ENCODE measurements at regions not wholly inside any gene's neighbourhood (a gene's known extent, or its start where the extent isn't known, plus 50 kb on each side); places are given as distances from the start of the nearest gene placed in this dataset.
"Not testable (repeated sequence)": the region's sequence is repeated elsewhere in the genome, so short reads cannot be mapped to it uniquely, and the experiment has no call there.

DNA sequence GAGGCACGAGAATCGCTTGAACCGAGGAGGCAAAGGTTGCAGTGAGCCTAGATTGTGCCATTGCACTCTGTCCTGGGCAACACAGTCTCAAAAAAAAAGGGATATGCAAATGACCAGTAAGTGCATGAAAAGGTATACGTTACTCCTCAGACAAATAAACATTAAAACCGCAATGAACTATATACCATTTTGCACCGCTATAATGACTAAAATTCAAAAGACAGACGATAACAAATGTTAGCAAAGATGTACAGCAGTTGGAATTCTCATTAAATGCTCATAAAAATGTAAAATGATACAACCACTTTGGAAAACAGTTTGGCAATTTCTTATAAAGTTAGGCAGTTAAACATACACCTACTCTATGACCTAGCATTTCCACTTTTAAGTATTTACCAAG lies 67.4 kb upstream of the MSH6 start:
- Histone ChIP-seq H3K36me3 (no peaks in the 10 kb centered on the region), H3K27me3 (no peaks in the 10 kb centered on the region), H3K4me1 (no peaks in the 10 kb centered on the region), H3K9me3 (no peaks in the 10 kb centered on the region), H3K27ac (no peak overlapping the region), H3K4me3 (no peak overlapping the region)
- intact Hi-C loops (cut with DNase I; ENCODE audit: low total_unique reads): no loop called here
- in situ Hi-C loops (cut with MboI; ENCODE audit: low pct_ligation_motif_present in 1 of 4, low pct_unique_long_range_greater_than_20kb in 1 of 4, low sequenced_read_pairs in 3 of 4): no loop called here
- DNase-seq: no peak
- WGBS, 2 donors (ENCODE audit: low coverage in 1 of 2): 85% methylated on average over 4 to 7 of the region's 7 CpGs
- TF ChIP-seq, protein P1, sequence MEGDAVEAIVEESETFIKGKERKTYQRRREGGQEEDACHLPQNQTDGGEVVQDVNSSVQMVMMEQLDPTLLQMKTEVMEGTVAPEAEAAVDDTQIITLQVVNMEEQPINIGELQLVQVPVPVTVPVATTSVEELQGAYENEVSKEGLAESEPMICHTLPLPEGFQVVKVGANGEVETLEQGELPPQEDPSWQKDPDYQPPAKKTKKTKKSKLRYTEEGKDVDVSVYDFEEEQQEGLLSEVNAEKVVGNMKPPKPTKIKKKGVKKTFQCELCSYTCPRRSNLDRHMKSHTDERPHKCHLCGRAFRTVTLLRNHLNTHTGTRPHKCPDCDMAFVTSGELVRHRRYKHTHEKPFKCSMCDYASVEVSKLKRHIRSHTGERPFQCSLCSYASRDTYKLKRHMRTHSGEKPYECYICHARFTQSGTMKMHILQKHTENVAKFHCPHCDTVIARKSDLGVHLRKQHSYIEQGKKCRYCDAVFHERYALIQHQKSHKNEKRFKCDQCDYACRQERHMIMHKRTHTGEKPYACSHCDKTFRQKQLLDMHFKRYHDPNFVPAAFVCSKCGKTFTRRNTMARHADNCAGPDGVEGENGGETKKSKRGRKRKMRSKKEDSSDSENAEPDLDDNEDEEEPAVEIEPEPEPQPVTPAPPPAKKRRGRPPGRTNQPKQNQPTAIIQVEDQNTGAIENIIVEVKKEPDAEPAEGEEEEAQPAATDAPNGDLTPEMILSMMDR (IDR thresholded peaks at IDR 0.05): no peak
- no peak for TF ChIP-seq POLR2AphosphoS5 (IDR thresholded peaks at IDR 0.05)
- TF ChIP-seq POLR2A (IDR thresholded peaks at IDR 0.05): no peak
- no peak for TF ChIP-seq EP300 (IDR thresholded peaks at IDR 0.05; ENCODE audit: low read depth)

DNA sequence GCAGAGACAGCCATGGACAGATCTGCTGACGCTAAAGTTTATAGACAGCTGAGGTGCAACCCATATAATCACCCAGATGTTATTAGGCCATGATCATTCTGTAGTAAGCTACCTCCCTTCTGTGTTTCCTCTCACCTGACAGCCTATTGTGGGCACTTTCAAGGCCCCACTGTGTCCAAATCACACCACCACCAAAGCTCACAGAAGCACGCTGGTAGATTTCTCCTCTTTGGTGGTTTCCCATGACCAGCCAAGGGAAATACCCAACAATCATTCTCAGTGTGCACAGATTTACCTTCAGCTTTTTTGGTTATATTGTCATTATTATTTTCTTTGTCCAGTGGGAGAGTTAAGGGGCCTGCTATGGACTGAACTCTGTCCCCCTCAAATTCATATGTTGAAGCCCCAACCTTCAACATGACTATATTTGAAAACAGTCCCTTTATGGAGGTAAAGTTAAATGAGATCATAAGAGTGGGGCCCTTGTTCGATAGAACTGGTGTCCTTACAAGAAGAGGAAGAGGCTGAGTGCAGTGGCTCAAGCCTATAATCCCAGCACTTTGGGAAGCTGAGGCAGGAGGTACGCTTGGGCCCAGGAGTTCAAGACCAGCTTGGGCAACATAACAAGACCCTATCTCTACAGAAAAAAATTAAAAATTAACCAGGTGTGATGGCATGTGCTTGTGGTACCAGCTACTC lies 74.0 kb upstream of the MSH6 start:
- intact Hi-C loops (cut with DNase I; ENCODE audit: low total_unique reads): no loop called here
- WGBS, 2 donors (ENCODE audit: low coverage in 1 of 2): 74 to 89% methylated on average over 2 to 4 of the region's 4 CpGs

DNA sequence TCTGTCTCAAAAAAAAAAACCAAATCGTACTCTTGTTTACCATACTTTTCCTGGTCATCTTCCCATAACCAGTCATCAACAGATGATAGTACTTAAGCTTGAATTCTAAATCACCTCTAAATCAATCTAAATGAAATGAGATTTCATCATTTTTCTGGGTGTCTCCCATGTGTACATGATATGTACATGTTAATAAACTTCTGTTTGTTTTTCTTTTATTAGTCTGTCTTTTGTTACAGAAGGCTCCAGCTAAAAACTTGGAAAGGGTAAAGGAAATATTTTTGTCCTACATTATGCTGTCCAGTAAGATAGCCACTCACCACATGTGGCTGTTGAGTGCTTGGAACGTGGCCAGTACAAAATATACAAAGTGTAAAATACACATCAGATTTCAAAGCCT lies 78.7 kb upstream of the MSH6 start:
- WGBS, 2 donors (ENCODE audit: low coverage in 1 of 2): 35 to 75% methylated on average over 1 to 2 of the region's 2 CpGs
- no peaks in the 10 kb centered on the region for H3K4me1 ChIP-seq
- H3K27me3 ChIP-seq: no peaks in the 10 kb centered on the region
- in situ Hi-C loops (cut with MboI; ENCODE audit: low pct_ligation_motif_present in 1 of 4, low pct_unique_long_range_greater_than_20kb in 1 of 4, low sequenced_read_pairs in 3 of 4): no loop called here
- intact Hi-C loops (cut with DNase I; ENCODE audit: low total_unique reads): no loop called here
- TF ChIP-seq, protein P1 (IDR thresholded peaks at IDR 0.05): no peak
- TF ChIP-seq EP300 (IDR thresholded peaks at IDR 0.05; ENCODE audit: low read depth): no peak
- TF ChIP-seq POLR2AphosphoS5 (IDR thresholded peaks at IDR 0.05): no peak
- no peak for TF ChIP-seq POLR2A (IDR thresholded peaks at IDR 0.05)
- H3K36me3 ChIP-seq: no peaks in the 10 kb centered on the region
- H3K27ac ChIP-seq: no peak overlapping the region
- no peaks in the 10 kb centered on the region for H3K9me3 ChIP-seq
- no peak overlapping the region for H3K4me3 ChIP-seq
- DNase-seq: no peak

More for the DNA sequence above, 74.0 kb upstream of the MSH6 start:
- no peaks in the 10 kb centered on the region for H3K27me3 ChIP-seq
- TF ChIP-seq EP300 (IDR thresholded peaks at IDR 0.05; ENCODE audit: low read depth) (no peak), POLR2A (IDR thresholded peaks at IDR 0.05) (no peak), POLR2AphosphoS5 (IDR thresholded peaks at IDR 0.05) (no peak)
- TF ChIP-seq, protein P1 (IDR thresholded peaks at IDR 0.05): no peak
- no peaks in the 10 kb centered on the region for H3K36me3 ChIP-seq
- in situ Hi-C loops (cut with MboI; ENCODE audit: low pct_ligation_motif_present in 1 of 4, low pct_unique_long_range_greater_than_20kb in 1 of 4, low sequenced_read_pairs in 3 of 4): no loop called here
- no peak for DNase-seq
- H3K4me1 ChIP-seq: no peaks in the 10 kb centered on the region
- no peak overlapping the region for H3K27ac ChIP-seq
- H3K9me3 ChIP-seq: no peaks in the 10 kb centered on the region
- no peak overlapping the region for H3K4me3 ChIP-seq

DNA sequence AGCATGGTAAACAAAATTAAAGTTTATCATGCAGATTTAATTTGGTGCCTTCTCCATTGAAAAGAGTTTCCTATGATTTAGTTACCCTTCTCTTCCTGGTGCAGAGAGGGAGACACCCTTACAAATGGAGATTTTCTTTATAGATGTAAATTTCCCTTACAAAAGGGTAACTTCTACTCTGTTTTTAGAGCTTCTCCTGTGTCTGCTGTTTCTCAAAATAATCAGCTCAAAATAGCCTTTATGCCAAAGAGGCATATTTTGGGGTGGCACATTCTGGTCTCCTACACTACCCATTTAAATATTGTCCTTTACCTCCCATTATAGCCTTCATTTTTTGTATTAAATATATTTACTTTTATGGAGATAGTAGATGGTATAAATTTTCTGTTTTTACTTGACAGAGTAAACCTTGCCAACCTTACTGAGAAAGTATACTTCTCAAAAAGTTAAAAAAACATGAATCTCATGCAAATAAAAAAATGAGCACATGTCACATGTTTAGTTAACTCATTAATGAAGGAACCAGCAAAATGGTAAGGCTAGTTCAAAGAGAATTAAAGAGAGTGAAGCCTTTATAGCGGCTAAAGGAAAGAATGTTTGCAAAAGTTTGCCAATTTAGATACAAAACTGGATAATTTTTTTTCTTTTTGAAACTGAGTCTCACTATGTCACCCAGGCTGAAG lies 83.3 kb upstream of the MSH6 start:
- Histone ChIP-seq H3K4me3 (no peak overlapping the region), H3K27ac (no peak overlapping the region), H3K27me3 (no peaks in the 10 kb centered on the region), H3K36me3 (no peaks in the 10 kb centered on the region), H3K9me3 (no peaks in the 10 kb centered on the region), H3K4me1 (no peaks in the 10 kb centered on the region)
- TF ChIP-seq POLR2A (IDR thresholded peaks at IDR 0.05): no peak
- TF ChIP-seq POLR2AphosphoS5 (IDR thresholded peaks at IDR 0.05): no peak
- no peak for TF ChIP-seq EP300 (IDR thresholded peaks at IDR 0.05; ENCODE audit: low read depth)
- TF ChIP-seq, protein P1 (IDR thresholded peaks at IDR 0.05): no peak
- intact Hi-C loops (cut with DNase I; ENCODE audit: low total_unique reads) (no loop called here), in situ Hi-C loops (cut with MboI; ENCODE audit: low pct_ligation_motif_present in 1 of 4, low pct_unique_long_range_greater_than_20kb in 1 of 4, low sequenced_read_pairs in 3 of 4) (no loop called here)
- DNase-seq: no peak
- WGBS, 2 donors (ENCODE audit: low coverage in 1 of 2): 93 to 100% methylated on average over 1 of the region's 1 CpG

DNA sequence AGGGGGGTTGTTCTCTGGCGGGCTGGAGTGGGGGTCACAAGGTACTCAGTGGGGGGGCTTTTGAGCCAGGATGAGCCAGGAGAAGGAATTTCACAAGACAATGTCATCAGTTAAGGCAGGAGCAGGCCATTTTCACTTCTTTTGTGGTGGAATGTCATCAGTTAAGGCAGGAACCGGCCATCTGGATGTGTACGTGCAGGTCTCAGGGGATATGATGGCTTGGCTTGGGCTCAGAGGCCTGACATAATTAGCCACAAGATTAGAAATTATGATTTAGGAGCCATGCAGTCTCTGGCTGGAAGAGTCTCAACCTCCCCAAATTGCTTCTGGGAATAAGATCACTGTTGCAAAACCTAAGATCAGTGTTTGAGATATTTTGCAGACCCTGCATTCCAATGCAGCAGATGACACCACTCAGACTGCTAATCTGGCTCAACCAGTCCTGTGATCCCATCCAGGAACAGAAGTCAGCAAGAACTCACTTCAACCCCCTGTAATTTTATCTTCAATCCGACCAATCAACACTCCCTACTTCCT lies 84.4 kb upstream of the MSH6 start:
- H3K27ac ChIP-seq; in situ Hi-C loops (cut with MboI; ENCODE audit: low pct_ligation_motif_present in 1 of 4, low pct_unique_long_range_greater_than_20kb in 1 of 4, low sequenced_read_pairs in 3 of 4); DNase-seq: not testable (repeated sequence)

DNA sequence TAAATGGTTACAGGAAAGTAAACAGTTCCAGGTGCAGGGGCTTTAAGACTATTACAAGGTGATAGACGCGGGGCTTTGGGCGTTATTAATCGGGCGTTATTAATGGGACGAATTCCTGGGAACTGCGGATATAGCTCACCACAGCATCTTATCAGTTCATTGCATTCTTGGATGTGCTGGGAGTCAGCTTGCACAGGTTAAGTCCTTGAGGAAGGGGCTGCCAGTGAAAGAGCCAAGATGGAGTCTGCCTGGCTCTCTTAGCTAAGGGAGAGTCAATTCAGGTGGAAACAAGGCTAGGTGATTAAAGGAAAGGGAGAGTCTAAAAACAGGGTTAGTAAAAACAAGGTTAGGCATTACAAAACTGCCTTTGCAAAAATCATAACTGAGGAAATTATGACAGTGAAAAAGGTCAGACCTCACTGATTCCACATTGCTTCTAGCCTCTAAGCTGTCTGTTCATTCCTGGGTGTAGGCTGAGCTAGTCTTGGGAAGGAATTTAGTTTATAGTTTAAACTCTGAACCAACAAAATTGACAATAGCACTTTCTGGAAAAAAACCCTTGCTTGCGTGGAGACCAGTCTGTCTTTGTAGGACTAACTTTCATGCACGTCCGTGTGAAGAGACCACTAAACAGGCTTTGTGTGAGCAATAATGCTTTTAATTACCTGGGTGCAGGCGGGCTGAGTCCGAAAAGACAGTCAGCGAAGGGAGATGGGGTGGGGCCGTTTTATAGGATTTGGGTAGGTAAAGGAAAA lies 85.1 kb upstream of the MSH6 start:
- intact Hi-C loops (cut with DNase I; ENCODE audit: low total_unique reads); H3K4me3 ChIP-seq; in situ Hi-C loops (cut with MboI; ENCODE audit: low pct_ligation_motif_present in 1 of 4, low pct_unique_long_range_greater_than_20kb in 1 of 4, low sequenced_read_pairs in 3 of 4): not testable (repeated sequence)

More for the DNA sequence above, 84.4 kb upstream of the MSH6 start:
- WGBS, 2 donors (ENCODE audit: low coverage in 1 of 2): 69 to 71% methylated on average over 1 to 3 of the region's 4 CpGs
- intact Hi-C loops (cut with DNase I; ENCODE audit: low total_unique reads); H3K9me3 ChIP-seq; H3K4me3 ChIP-seq; H3K36me3 ChIP-seq; H3K27me3 ChIP-seq; H3K4me1 ChIP-seq: not testable (repeated sequence)

More for the DNA sequence above, 85.1 kb upstream of the MSH6 start:
- DNase-seq, H3K9me3 ChIP-seq, H3K27me3 ChIP-seq, H3K4me1 ChIP-seq, H3K36me3 ChIP-seq, H3K27ac ChIP-seq: not testable (repeated sequence)
- WGBS, 2 donors (ENCODE audit: low coverage in 1 of 2): 74 to 79% methylated on average over 7 to 14 of the region's 14 CpGs

All from transverse colon (tissue), 4 donors.